Spleen (tissue), 11 donors: ENCODE measurements at regions not wholly inside any gene's neighbourhood (a gene's known extent, or its start where the extent isn't known, plus 50 kb on each side); places are given as distances from the start of the nearest gene placed in this dataset.

Experiments
- DNase-seq: peaks from one replicate; pipeline ENCODE4 v3.0.0-alpha.2; 2020
- H3K27ac ChIP-seq, 8 donors: fragments of 200-600 bp; sonication (generic) in 7 of 8; 1 replicate in 4 of 8; 2 replicates in 4 of 8; pipeline versions ENCODE4 v1.5.0 to v1.8.0; 2016 to 2021; ENCODE audit warnings: inconsistent platforms in 4 of 8, mild to moderate bottlenecking in 4 of 8, moderate library complexity in 1 of 8
- H3K27me3 ChIP-seq, 7 donors: fragments of 200-600 bp; sonication (generic) in 6 of 7; replicated peaks in 1 of 7; 1 replicate in 4 of 7; 2 replicates in 3 of 7; pipeline versions ENCODE4 v1.5.0 to v1.8.0; 2016 to 2021; ENCODE audit warnings: inconsistent platforms in 3 of 7, mild to moderate bottlenecking in 1 of 7
- H3K36me3 ChIP-seq, 6 donors: fragments of 200-600 bp; sonication (generic) in 5 of 6; 1 replicate in 4 of 6; 2 replicates in 2 of 6; pipeline versions ENCODE4 v1.5.0 to v1.8.0; 2016 to 2021; ENCODE audit warnings: inconsistent platforms in 2 of 6
- H3K4me1 ChIP-seq, 6 donors: fragments of 200-600 bp; sonication (generic) in 5 of 6; 1 replicate in 3 of 6; 2 replicates in 3 of 6; pipeline versions ENCODE4 v1.5.0 to v1.8.0; 2016 to 2021; ENCODE audit warnings: inconsistent platforms in 3 of 6
- H3K4me3 ChIP-seq, 8 donors: fragments of 200-600 bp; sonication (generic) in 7 of 8; 1 replicate in 4 of 8; 2 replicates in 4 of 8; pipeline versions ENCODE4 v1.5.0 to v1.8.0; 2016 to 2021; ENCODE audit warnings: inconsistent platforms in 4 of 8, mild to moderate bottlenecking in 4 of 8, moderate library complexity in 2 of 8
- H3K9me3 ChIP-seq, 8 donors: fragments of 200-600 bp; sonication (generic) in 7 of 8; 1 replicate in 4 of 8; 2 replicates in 4 of 8; pipeline versions ENCODE4 v1.5.0 to v1.8.0; 2016 to 2021; ENCODE audit warnings: inconsistent platforms in 4 of 8
- POLR2A ChIP-seq, 3 donors: fragments of 450-650 bp; IDR thresholded peaks; one replicate each; pipeline ENCODE4 v1.5.1; 2017; ENCODE audit warnings: antibody characterized with exemption in 3 of 3, mild to moderate bottlenecking in 1 of 3
- POLR2AphosphoS5 ChIP-seq, 3 donors: sonication (generic); formaldehyde crosslinking; IDR thresholded peaks; one replicate each; pipeline ENCODE4 v1.5.1; 2017; ENCODE audit warnings: antibody characterized with exemption in 3 of 3
- WGBS, 5 donors: extraction: QIAGEN DNeasy Blood & Tissue Kit in 3 of 5; methylation state at CpG; one replicate each; pipeline versions ENCODE4 v1.1.5 to v1.1.7; 2013 to 2018; 5-methylcytosine and 5-hydroxymethylcytosine counted together
- intact Hi-C: fragments of 100-400 bp; cut with DNase I; formaldehyde crosslinking; loops from one replicate; pipeline ENCODE4 v1.15.0; 2023; ENCODE audit warnings: low total_unique reads
- TF ChIP-seq, protein P1 (sequence below), 11 experiments: fragments of 200-600 bp in 7 of 11; fragments of 450-650 bp in 4 of 11; sonication (generic) in 4 of 11; IDR thresholded peaks in 8 of 11; conservative IDR thresholded peaks in 3 of 11; 1 replicate in 7 of 11; 2 replicates in 4 of 11; pipeline versions ENCODE4 v1.4.0 to v1.8.0; 2016 to 2021; ENCODE audit warnings: antibody characterized with exemption in 11 of 11, inconsistent platforms in 4 of 11, mild to moderate bottlenecking in 1 of 11
- donor health status: healthy with polysubstance abuse.
- donor health status: DM: no; HTN: no; CAD: no; lungs with moderate emphysema.
- donor health status: DM: no; HTN: no; CAD: no.
- donor health status: Bipolar disorder and iron deficiency.
- donor health status: healthy.
- donor health status: DM: no; HTN: no; CAD: no.
- donor health status: DM: yes; HTN: yes; CAD: no.

DNA sequence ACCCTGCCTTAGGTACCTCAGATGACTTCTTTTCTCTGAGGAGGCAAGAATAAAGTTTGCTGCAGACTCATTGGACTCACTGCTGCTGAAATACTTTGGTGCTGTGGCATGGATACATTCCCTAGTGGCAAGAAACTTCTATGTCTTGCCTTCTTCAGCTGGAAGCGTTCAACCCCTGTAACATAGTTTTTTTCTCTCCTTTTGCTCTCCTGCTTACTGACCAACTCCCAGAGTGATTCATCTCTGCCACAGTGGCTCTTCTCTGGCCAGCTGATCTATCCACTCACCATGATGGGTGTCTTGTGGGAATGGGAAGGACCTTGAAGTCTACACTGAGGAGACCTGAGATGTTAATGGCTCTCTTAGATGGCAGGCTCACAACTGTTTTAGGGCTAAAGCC is 309.3 kb upstream of the LRRTM4 start:
- H3K27me3 ChIP-seq: no peaks in the 10 kb centered on the region
- WGBS, 5 donors: 55 to 96% (median 78%) methylated on average over 1 of the region's 1 CpG
- intact Hi-C loops: no loop called here
- no peak overlapping the region for H3K27ac ChIP-seq
- no peak overlapping the region for H3K4me3 ChIP-seq
- H3K4me1 ChIP-seq: no peaks in the 10 kb centered on the region
- no peaks in the 10 kb centered on the region for H3K36me3 ChIP-seq
- TF ChIP-seq POLR2AphosphoS5 (IDR thresholded peaks at IDR 0.05): no peak
- TF ChIP-seq, protein P1, sequence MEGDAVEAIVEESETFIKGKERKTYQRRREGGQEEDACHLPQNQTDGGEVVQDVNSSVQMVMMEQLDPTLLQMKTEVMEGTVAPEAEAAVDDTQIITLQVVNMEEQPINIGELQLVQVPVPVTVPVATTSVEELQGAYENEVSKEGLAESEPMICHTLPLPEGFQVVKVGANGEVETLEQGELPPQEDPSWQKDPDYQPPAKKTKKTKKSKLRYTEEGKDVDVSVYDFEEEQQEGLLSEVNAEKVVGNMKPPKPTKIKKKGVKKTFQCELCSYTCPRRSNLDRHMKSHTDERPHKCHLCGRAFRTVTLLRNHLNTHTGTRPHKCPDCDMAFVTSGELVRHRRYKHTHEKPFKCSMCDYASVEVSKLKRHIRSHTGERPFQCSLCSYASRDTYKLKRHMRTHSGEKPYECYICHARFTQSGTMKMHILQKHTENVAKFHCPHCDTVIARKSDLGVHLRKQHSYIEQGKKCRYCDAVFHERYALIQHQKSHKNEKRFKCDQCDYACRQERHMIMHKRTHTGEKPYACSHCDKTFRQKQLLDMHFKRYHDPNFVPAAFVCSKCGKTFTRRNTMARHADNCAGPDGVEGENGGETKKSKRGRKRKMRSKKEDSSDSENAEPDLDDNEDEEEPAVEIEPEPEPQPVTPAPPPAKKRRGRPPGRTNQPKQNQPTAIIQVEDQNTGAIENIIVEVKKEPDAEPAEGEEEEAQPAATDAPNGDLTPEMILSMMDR (IDR thresholded peaks at IDR 0.05 in 8 of 11, conservative IDR thresholded peaks at IDR 0.05 in 3 of 11): no peak
- no peak for TF ChIP-seq POLR2A (IDR thresholded peaks at IDR 0.05)
- H3K9me3 ChIP-seq: peaks cover 0 to 68% (median 53%) of the 10 kb centered on the region in 8 donors
- no peak for DNase-seq

DNA sequence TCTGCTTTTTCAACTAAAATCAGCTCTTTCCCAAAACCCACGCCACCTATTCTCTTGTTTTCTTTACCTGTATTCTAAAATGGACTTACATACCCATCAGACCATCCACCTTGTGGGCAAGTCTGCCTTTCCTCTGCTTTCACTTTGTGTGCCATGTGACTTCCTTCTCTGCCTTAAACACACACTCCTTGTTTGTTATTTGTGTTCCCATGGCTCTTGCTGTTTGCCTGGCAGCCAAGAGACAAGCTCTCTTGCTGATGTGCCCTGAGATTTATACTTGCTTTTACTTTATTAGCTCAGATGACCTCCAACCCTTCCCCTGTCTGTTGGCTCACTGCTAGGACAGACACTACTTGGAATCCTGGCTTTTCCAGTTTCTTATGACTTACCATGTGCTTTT is 309.7 kb upstream of the LRRTM4 start:
- Histone ChIP-seq H3K4me3 (no peak overlapping the region), H3K9me3 (peaks cover 0 to 69% (median 54%) of the 10 kb centered on the region in 8 donors), H3K27ac (no peak overlapping the region), H3K36me3 (no peaks in the 10 kb centered on the region), H3K4me1 (no peaks in the 10 kb centered on the region), H3K27me3 (no peaks in the 10 kb centered on the region)
- WGBS, 5 donors: 33 to 83% (median 54%) methylated on average over 1 of the region's 1 CpG
- DNase-seq: no peak
- TF ChIP-seq POLR2A (IDR thresholded peaks at IDR 0.05) (no peak), POLR2AphosphoS5 (IDR thresholded peaks at IDR 0.05) (no peak)
- TF ChIP-seq, protein P1 (IDR thresholded peaks at IDR 0.05 in 8 of 11, conservative IDR thresholded peaks at IDR 0.05 in 3 of 11): no peak
- intact Hi-C loops: no loop called here

DNA sequence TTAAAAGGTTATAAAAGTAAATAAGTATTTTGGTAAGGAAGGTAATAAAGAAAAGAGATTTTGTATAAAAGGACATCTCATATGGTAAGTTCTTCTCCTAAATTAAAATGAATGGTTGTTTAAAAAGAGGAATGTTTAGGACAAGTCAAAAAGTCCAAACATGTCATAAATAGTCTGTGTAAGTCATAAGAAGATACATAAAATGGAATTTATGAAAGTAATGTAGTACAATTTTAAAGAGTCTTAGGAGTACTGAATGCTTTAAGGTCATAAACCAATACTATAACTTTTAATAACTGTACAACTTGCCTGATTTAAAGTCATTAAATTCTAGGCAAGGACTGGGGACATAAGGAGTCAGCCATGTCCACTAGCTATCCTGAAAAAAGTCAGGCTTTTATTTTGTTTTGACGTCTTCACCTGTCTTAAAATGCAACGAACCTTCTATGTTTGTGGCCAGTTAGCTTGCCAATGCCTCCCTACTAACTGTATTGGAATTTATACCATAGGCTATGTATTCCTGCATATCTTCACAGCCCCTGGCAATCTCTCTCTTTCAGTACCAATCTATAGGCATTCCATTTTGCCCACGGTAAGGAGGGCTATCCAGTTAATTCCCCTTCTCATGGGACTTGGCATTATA is 312.3 kb upstream of the LRRTM4 start:
- Histone ChIP-seq H3K27ac (no peak overlapping the region), H3K4me3 (no peak overlapping the region), H3K9me3 (peaks cover 0 to 74% (median 54%) of the 10 kb centered on the region in 8 donors), H3K27me3 (no peaks in the 10 kb centered on the region), H3K36me3 (no peaks in the 10 kb centered on the region), H3K4me1 (no peaks in the 10 kb centered on the region)
- intact Hi-C loops: no loop called here
- DNase-seq: no peak
- 66 to 88% (median 78%) methylated on average over 3 of the region's 3 CpGs for WGBS, 5 donors
- TF ChIP-seq, protein P1 (IDR thresholded peaks at IDR 0.05 in 8 of 11, conservative IDR thresholded peaks at IDR 0.05 in 3 of 11): no peak

DNA sequence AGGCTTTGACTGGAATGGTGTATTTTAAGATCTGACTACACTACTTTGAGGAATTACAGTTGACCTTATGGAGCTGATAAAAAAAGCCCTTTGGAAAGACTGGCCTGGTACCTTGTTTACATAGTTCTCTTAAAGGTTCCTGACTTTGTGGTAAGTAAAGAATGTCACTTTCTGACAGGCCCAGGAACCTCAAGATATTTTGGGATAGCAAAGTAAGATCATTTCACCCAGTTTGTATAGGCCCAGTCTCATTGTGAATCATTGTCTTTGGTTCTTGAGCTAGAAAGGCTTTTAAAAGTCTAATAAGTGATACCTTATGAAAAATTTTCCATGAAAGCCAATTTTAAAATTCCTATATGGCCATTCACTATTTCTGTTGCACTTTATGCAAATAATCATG is 316.3 kb upstream of the LRRTM4 start:
- Histone ChIP-seq H3K27me3 (no peaks in the 10 kb centered on the region), H3K9me3 (peaks cover 0 to 49% (median 39%) of the 10 kb centered on the region in 8 donors), H3K4me3 (no peak overlapping the region), H3K27ac (no peak overlapping the region), H3K36me3 (no peaks in the 10 kb centered on the region), H3K4me1 (no peaks in the 10 kb centered on the region)
- TF ChIP-seq POLR2AphosphoS5 (IDR thresholded peaks at IDR 0.05): no peak
- no peak for DNase-seq
- intact Hi-C loops: no loop called here

DNA sequence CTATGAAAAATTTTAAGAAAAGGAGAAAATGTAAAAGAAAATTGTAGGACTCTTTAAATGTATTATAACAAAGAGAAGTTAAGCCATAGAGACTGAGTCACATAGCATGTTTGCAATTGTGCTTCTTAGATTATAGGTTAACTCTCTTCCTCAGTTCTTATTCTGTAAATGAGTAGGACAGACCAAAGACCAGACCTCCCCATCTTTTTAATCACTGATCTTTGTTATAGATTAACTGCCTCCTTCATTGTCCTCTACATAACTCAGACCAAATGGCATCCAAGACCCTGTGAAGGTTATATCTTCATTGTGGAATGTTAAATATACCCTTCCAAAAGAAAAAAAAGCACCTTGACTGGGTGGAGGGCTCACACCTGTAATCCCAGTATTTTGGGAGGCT is 316.9 kb upstream of the LRRTM4 start:
- TF ChIP-seq, protein P1 (IDR thresholded peaks at IDR 0.05 in 8 of 11, conservative IDR thresholded peaks at IDR 0.05 in 3 of 11): no peak
- TF ChIP-seq POLR2A (IDR thresholded peaks at IDR 0.05) (no peak), POLR2AphosphoS5 (IDR thresholded peaks at IDR 0.05) (no peak)
- H3K9me3 ChIP-seq: peaks cover 0 to 42% (median 32%) of the 10 kb centered on the region in 8 donors

More for the DNA sequence above, 316.9 kb upstream of the LRRTM4 start:
- Histone ChIP-seq H3K27ac (no peak overlapping the region), H3K4me3 (no peak overlapping the region), H3K27me3 (no peaks in the 10 kb centered on the region), H3K36me3 (no peaks in the 10 kb centered on the region), H3K4me1 (no peaks in the 10 kb centered on the region)
- intact Hi-C loops: no loop called here
- no peak for DNase-seq
